HG03565 (cell line): ENCODE measurements at regions not wholly inside any gene's neighbourhood (a gene's known extent, or its start where the extent isn't known, plus 50 kb on each side); places are given as distances from the start of the nearest gene placed in this dataset.
"Not testable (repeated sequence)": the region's sequence is repeated elsewhere in the genome, so short reads cannot be mapped to it uniquely, and the experiment has no call there.

ENCODE experiments used
- ATAC-seq: cut with Tn5 transposase; IDR thresholded peaks from one replicate; pipeline ENCODE4 v1.9.1; 2021; ENCODE audit warnings: mild to moderate bottlenecking, moderate library complexity; ENCODE audit not compliant: unreplicated experiment

DNA sequence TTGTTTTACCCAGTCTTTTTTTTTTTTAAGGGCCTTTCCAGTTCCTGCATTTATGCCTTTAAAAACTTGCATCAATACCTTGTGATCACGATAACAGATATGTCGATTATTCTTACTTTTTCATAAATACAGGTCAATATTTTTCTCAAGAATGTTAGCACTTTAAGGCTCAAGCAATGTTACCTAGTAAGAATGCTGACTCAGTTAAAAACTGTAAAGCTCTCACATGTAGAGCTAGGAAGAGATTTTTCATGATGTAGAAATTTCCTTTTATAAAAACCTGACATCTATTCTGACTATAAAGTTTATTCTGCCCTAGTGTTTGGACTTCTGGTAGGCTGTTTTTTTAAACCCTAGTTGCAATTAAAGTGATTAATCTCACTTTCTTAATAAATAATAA is 684.0 kb downstream of the ZBBX start:
- ATAC-seq, result no peak

DNA sequence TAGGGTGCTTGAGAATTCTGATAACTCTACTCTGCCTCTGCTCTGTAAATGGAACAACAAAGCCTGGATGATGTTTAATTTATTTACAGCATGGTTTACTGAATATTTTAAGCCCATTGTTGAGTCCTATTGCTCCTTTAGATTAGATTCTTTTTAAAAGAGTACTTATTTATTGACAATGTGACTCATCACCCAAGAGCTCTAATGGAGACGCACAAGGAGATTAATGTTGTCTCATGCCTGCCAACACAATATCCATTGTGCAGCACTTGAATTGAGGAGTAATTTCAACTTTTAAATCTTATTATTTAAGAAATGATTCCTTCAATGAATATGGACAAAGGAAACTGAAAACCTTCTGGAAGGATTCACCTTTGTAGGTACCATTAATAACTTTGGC is 691.4 kb downstream of the ZBBX start:
- ATAC-seq, result no peak

DNA sequence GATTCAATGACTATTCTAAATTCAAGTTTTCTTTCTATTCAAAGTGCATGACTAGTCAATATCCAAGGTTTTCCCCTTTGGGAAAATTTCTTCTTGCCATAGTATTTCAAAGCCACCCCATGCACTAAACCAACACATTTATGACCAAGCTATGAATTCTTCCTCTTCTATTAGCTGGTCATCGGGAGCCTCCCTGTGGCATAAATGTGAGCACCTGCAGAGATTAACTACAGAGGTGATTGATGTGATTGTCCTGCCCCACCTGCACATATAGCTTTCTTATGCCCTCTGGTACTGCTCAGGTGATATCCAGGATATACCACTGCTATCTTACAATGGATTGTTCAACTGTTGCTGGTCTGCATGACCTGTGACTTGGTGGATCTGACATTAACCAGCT is 694.9 kb downstream of the ZBBX start:
- no peak for ATAC-seq

DNA sequence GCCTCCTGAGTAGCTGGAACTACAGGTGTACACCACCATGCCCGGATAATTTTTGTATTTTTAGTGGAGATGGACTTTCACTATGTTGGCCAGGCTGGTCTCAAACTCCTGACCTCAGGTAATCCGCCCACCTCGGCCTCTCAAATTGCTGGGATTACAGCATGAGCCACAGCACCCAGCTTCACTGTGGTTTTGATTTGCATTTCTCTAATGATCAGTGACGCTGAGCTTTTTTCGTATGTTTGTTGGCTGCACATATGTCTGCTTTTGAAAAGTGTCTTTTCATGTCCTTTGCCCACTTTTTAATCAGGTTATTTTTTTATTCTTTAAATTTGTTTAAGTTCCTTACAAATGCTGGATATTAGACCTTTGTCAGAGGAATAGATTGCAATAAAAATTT is 696.0 kb downstream of the ZBBX start:
- ATAC-seq, result not testable (repeated sequence)

DNA sequence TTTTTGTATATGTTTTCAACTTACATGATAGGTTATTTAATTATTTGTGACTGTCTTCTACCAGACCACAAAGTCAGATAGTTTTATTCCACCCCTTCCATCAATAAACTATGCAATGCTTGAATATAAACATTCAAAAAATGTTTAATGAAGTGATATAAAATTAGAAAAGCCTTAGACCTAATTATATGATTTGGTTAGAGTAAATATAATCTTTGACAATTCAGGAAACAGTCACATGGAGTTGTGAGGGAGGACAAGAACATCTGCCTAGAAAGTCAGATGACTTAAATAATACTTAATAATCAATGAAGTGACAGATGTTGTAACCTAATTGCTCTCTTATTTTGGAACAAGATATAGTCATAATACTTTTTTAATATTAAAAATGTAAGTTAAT is 710.3 kb downstream of the ZBBX start:
- no peak for ATAC-seq

DNA sequence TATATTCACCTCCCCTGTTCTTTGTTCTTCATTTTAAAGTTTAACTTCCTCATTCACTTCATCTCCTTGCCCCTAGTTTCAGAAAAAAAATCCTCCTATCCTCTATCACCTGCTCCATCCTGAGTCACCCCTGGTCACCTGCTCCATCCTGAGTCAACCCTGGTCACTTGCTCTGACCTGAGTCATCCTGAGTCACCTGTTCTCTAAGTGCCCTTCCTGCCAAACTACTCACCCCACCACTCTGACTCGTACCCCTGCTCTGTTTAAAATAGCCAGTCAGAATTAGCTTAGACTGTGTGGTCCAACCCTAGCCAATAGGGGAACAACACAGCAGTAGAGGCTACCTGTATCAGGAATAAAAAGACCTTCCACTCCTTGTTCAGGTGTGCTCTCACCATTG is 716.9 kb downstream of the ZBBX start:
- ATAC-seq, result no peak

DNA sequence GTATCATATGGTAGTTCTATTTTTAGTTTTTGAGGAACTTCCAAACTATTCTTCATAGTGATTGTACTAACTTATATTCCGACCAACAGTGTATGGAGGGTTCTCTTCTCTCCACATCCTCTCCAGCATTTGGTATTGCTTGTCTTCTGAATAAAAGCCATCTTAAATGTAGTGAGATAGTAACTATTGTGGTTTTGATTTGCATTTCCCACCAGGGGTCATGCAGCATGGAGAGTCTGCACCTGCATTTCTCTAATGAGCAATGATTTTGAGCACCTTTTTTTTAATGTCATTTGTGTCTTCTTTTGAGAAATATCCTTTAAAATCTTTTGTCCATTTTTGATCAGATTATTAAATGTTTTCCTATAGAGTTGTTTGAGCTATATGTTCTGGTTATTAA is 718.5 kb downstream of the ZBBX start:
- ATAC-seq, result no peak

DNA sequence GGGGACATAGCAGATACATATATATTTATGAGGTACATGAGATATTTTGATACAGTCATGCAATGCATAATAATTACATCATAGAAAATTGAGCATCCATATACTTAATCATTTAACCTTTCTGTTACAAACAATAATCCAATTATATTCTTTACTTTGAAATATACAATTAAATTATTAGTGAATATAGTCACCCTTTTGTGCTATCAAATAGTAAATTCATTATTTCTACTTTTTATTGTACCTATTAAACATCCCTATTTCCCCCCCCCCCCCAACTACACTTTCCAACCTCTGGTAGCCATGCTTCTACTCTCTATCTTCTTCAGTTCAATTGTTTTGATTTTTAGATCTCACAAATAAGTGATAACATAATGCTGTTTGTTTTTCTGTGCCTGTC is 719.1 kb downstream of the ZBBX start:
- ATAC-seq, result no peak

DNA sequence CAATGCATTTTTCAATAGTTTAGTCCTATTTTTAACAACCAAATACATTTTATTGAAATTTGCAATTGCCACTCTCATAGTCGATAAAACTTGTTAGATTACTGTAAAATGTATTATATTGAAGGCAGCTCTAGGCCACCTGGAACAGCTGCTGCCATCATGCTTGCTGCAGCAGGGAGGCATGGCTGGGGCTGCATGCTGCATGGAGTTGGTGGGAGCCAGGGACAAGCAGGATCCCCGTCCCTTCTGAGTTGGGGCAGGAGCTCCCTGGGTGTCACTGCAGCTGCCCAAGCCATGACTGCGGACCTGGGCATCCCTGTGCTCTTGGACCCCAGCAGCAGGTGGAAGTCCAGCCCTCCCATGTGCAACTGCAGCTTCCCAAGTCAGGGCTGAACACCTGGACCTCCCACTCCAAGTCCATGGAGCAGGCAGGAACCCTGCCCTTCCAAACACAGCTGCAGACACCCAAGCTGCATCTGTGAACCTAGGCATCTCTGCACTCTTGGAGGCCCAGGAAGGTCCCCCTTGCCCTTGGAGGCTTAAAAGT is 742.0 kb downstream of the ZBBX start:
- ATAC-seq, result no peak

DNA sequence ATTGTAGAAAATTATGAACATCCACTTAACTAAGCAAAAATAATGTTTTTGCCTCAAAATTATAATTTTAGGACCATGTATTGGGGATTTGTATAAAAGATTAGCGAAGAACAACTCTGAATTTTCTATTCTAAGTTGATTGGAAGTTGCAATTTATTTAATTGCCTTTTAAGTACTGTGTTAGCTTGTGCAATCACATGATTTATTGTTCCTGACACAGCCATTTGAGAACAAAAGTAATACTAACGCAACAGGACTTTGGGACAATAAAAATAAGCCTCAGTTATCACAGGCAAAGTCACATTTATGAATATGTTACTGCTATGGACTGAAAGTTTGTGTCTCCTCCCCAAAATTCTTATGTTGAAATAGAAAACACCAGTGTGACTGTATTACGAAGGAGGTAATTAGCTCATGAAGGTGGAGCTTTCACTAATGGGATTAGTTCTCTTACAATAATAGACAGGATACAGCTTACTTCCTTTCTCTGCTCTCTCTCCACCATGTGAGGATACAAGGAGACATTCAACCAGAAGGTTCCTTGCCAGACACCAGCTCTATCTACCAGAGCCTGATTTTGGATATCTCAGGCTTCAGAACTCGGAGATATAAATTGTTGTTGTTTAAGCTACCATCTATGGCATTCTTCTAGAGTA is 745.9 kb downstream of the ZBBX start:
- ATAC-seq, result no peak

DNA sequence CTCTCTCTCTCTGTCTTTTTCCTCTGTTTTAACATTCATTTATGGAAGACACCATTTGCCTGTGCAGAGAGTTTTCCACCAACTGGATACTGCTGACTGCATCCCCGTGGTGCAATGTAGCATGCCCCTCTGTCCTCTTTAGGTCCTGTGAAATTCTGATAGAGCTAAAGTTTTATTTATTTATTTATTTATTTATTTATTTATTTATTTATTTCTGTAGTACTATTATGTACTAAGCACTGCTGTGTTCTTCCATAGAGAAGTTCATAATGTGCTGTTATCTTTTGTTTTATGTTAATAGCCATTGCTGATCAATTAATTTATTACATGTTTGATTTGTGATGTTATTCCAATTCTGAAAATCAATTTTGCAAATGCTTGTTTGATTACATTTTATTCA is 749.9 kb downstream of the ZBBX start:
- ATAC-seq, result no peak

DNA sequence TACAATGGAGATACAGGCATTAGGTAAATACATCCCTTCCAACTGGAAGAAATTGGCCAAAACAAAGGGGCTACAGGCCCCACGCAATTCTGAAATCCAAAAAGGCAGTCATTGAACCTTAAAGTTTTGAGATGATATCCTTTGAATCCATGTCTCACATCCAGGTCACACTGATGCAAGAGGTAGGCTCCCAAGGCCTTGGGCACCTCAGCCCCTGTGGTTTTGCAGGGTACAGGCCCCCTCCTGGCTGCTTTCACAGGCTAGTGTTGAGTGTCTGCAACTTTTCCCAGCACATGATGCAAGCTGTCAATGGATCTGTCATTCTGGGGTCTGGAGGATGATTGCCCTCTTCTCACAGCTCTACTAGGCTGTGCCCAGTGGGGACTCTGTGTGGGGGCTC is 766.7 kb downstream of the ZBBX start:
- ATAC-seq, result no peak

DNA sequence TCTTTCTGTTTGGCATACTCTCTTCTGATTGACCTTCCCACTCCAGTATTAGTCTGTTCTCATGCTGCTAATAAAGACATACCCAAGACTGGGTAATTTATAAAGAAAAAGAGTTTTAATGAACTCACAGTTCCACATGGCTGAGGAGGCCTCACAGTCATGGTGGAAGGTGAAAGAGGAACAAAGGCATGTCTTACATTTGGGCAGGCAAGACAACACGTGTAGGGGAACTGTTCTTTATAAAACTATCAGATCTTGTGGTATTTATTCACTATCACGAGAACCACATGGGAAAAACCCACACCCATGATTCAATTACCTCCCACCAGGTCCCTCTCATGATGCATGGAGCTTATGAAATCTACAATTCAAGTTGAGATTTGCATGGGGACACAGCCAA is 767.3 kb downstream of the ZBBX start:
- ATAC-seq, result not testable (repeated sequence)

DNA sequence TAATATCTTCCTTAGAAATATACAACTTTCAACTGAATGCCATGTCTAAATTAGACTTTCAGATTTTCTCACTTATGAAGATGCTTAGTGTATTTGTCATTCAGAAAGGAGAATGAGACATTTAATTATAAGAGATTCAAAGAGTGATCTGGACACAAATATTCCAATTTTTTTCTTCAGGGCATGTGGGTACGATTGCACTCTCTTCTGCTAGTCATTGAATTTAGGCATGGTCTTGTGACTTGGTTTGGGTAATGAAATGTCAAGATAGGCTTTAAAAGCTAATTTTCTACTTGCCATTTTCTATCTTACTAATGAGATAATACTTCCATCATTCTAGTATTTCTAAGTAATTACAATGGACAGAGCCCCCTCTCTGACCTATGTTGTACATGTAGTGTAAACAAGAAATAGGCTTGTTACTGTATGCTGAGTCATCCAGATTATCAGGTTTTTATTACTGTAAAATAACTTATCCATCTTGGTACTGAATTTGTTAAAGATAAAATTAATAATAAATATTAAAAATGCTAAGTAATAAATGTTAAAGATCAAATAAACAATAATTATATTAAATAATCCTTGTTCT is 770.8 kb upstream of the BCHE start:
- no peak for ATAC-seq

DNA sequence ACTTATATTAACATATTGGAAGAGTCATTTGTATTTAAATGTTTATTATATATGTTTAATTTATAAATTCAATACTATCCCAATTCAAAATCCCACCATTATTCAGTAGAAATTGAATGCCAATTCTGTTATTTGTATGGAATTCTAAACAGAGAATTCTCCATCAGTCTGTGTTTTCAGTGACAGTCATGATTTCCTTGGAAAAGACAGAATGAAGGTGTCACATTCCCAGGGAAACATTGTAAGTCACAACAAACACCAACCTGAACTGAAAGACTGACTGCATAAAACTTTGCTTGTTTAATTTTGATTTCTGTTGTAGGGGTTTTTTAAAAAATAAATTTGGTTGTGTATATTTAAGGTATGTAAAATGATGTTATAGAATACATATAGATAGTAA is 769.8 kb upstream of the BCHE start:
- no peak for ATAC-seq

DNA sequence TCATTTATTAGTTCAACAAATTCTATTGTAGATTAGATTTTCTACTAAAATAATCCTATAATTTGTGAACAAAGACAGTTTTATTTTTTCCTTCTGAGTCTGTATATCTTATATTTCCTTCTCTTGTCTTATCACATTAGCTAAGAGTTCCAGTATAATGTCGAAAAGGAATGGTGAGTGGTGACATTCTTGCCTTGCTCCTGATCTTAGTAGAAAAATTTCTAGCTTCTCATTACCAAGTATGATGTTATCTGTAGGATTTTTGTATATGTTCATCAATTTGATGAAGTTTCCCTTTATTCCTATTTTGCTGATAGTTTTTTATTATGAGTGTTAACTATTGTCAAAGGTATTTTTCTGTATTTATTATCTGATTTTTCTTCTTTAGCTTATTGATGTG is 756.6 kb upstream of the BCHE start:
- no peak for ATAC-seq

DNA sequence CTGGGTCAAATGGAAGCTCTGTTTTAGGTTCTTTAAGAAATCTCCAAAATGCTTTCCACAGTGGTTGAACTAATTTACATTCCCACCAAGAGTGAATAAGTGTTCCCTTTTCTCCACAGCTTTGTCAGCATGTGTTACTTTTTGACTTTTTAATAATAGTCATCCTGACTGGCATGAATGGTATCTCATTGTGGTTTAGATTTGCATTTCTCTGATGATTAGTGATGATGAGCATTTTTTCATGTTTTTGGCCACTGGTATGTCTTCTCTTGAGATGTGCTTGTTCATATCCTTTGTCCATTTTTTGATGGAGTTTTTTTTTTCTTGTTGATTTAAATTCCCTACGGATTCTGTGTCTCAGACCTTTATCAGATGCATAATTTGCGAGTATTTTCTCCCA is 745.0 kb upstream of the BCHE start:
- ATAC-seq, result no peak

DNA sequence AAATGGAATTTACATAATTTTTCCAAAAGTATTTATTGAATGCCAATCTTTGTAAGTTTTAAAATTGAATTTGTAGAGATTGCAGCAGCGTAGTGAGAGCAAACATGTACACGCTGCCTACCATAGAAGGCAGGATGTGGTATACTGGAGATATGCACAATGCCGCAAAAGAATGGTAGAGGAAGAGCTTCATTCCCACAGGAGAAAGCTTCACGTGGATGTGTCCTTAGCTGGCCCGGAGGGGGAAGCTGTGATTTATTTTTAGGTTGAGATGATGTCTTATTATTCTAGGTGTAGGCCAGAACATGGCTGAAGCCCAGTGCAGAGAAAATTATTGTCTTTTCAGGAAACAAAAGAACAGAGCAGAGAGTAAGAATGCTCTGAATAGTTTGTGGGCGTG is 743.3 kb upstream of the BCHE start:
- ATAC-seq, result no peak

DNA sequence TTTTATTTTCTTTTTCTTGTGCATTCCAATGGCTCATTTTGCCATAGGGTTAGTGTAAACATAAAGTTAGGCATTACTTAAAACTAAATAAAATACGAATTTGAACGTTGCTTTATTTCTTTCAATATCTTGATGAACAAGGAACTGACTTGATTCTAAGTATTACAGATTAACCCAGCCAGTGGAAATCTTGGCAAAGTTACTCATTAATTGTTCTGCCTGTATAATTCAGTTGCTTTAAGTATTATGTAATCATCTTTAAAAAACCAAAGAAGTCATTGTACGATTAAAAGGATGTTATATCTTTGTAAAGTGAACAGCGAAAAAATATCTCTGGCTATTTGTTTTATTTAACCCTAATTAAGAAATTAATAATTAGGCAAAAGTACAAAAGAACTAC is 737.9 kb upstream of the BCHE start:
- no peak for ATAC-seq

DNA sequence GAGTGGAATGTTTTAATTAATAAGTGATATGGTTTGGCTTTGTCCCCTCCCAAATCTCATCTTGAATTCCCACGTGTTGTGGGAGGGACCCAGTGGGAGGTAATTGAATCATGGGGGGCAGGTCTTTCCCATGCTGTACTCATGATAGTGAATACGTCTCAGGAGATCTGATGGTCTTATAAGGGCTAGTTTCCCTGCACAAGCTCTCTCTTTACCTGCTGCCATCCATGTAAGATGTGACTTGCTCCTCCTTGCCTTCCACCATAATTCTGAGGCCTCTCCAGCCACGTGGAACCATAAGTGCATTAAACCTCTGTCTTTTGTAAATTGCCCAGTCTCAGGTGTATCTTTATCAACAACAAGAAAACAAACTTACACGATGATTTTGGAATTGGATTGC is 734.5 kb upstream of the BCHE start:
- not testable (repeated sequence) for ATAC-seq

DNA sequence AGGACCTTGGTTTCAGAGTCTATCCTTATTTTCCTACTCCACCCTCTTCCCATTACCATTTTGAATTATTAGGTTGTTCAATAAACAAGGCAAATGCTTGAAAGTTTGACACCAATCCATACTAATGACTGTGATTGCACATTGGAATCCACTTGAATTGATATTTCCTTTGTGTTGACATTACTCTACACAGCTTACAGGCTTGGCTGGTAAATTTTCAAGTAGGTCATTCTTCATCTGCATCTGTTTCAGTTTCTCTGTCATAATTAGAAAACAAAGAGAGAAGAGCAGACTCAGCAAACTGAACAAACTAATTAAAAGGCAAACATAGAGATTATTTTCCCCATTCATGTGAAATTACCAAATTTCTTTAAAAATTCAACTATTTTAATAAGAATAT is 732.9 kb upstream of the BCHE start:
- no peak for ATAC-seq

DNA sequence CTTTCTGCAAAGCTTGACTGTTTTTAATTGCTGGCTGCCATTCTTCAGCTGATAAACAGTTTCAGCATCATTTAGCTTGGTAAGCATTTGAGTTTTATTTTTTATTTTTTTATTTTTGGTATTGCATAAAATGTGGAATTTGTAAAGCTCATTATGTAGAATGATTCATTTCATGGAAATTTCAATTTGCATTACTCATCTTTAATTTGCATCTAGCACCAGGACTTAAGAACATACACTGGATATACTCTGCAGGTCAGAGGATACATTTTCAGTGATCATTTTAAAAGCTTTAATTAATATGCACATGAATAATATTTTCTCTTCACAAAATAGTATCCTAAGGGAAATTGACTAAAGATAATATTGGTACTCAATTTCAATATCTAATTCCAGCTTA is 732.4 kb upstream of the BCHE start:
- no peak for ATAC-seq

DNA sequence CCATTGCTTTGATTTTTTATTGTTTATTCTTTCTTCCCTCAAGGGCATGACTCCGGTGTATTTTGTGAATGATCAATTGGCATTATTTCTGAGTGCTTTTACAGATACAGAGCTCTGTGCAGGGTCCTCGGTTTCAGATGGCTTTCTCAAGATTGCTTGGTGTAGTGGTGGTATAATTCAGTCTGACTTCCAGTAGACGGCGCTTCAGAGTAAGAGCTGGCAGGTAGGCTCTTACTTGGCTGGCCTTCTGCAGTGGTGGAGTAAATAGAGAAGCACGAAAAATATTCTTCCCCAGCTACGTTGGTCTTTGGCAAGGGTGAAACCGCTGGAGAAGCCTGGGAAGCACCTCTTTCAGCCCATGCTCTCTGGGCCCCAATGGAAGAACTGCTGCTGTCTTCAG is 723.0 kb upstream of the BCHE start:
- no peak for ATAC-seq
